ENCODE measurements at regions not wholly inside any gene's neighbourhood (a gene's known extent, or its start where the extent isn't known, plus 50 kb on each side); places are given as distances from the start of the nearest gene placed in this dataset.

- TF ChIP-seq ATF3 (IDR thresholded peaks at IDR 0.05; ENCODE audit: borderline replicate concordance, extremely low read depth, low read depth, low read length) (no peak), ZZZ3 (IDR thresholded peaks at IDR 0.05; ENCODE audit: control insufficient read depth, insufficient read length, low read depth) (no peak), BCL3 (IDR thresholded peaks at IDR 0.05; ENCODE audit: borderline replicate concordance, insufficient read depth, low read depth, low read length, poor library complexity, severe bottlenecking) (no peak), YY1 (IDR thresholded peaks at IDR 0.05; ENCODE audit: low read depth, low read length) (no peak), TCF7 (IDR thresholded peaks at IDR 0.05; ENCODE audit: borderline replicate concordance) (no peak), EP300 (IDR thresholded peaks at IDR 0.05; ENCODE audit: borderline replicate concordance in 1 of 2, control insufficient read depth in 1 of 2, low read depth in 2 of 2, low read length in 2 of 2) (no peak), POLR2AphosphoS5 (IDR thresholded peaks at IDR 0.05; ENCODE audit: low read length) (no peak), SRF (IDR thresholded peaks at IDR 0.05; ENCODE audit: low read depth in 2 of 2, low read length in 2 of 2) (no peak)
Observed at GRCh38 chr15:94015324-94015723, 216.0 kb upstream of the MCTP2 start.

Measured in GM12878 (cell line).